Left ventricle myocardium superior (tissue), 1 donor: ENCODE measurements at regions not wholly inside any gene's neighbourhood (a gene's known extent, or its start where the extent isn't known, plus 50 kb on each side); places are given as distances from the start of the nearest gene placed in this dataset.
A peak's percentile ranks its signal among the peaks of the same experiment; 100 is the strongest.

Source experiments
- ATAC-seq: fragments of 200-7000 bp; cut with Tn5 transposase; one replicate; pipeline ENCODE4 v1.9.1; 2020; ENCODE audit warnings: mild to moderate bottlenecking, moderate library complexity
- DNase-seq: peaks from one replicate; pipeline ENCODE4 v3.0.0-alpha.2; 2020
- intact Hi-C: fragments of 100-400 bp; cut with micrococcal nuclease; formaldehyde crosslinking; loops from one replicate; pipeline ENCODE4 v1.11.0; 2022
- donor health status: DM: no; HTN: yes; CAD: no; lungs with severe emphysema.

- ATAC-seq = no peak
Measured at GRCh38 chr5:97628807-97629206, 445.8 kb upstream of the RIOK2 start.

GRCh38 chr5:97629276-97629675 lies 446.2 kb upstream of the RIOK2 start:
- intact Hi-C loops = no loop called here

More at GRCh38 chr5:97628807-97629206, 445.8 kb upstream of the RIOK2 start:
- intact Hi-C loops = no loop called here
- no peak for DNase-seq

GRCh38 chr5:97635553-97635952 lies 452.5 kb upstream of the RIOK2 start:
- intact Hi-C loops = no loop called here
- no peak for DNase-seq
- ATAC-seq = no peak

More at GRCh38 chr5:97629276-97629675, 446.2 kb upstream of the RIOK2 start:
- peak; percentile 79 for ATAC-seq
- DNase-seq = peak; percentile 58

- ATAC-seq (no peak), DNase-seq (no peak)
- intact Hi-C loops = no loop called here
Measured at GRCh38 chr5:97636766-97637165, 453.7 kb upstream of the RIOK2 start.

- intact Hi-C loops = no loop called here
- ATAC-seq (no peak), DNase-seq (no peak)
Measured at GRCh38 chr5:97641081-97641480, 458.0 kb upstream of the RIOK2 start.

GRCh38 chr5:97644206-97644605 lies 461.2 kb upstream of the RIOK2 start:
- intact Hi-C loops = no loop called here
- DNase-seq (no peak), ATAC-seq (no peak)

GRCh38 chr5:97644896-97645295 lies 461.8 kb upstream of the RIOK2 start:
- intact Hi-C loops = no loop called here
- ATAC-seq = no peak
- DNase-seq = no peak

GRCh38 chr5:97657239-97657638 lies 474.2 kb upstream of the RIOK2 start:
- DNase-seq = no peak
- intact Hi-C loops = no loop called here
- no peak for ATAC-seq

- ATAC-seq = no peak
- intact Hi-C loops = no loop called here
- DNase-seq = no peak
Measured at GRCh38 chr5:97658116-97658900, 475.3 kb upstream of the RIOK2 start.

- intact Hi-C loops = no loop called here
- DNase-seq = no peak
- no peak for ATAC-seq
Measured at GRCh38 chr5:97666783-97667182, 483.7 kb upstream of the RIOK2 start.

- DNase-seq = no peak
- intact Hi-C loops = no loop called here
- no peak for ATAC-seq
Measured at GRCh38 chr5:97670447-97670846, 487.4 kb upstream of the RIOK2 start.

GRCh38 chr5:97676608-97677007 lies 493.6 kb upstream of the RIOK2 start:
- intact Hi-C loops = no loop called here
- no peak for DNase-seq
- no peak for ATAC-seq

- DNase-seq (no peak), ATAC-seq (no peak)
- intact Hi-C loops = no loop called here
Measured at GRCh38 chr5:97694091-97694490, 511.0 kb upstream of the RIOK2 start.

GRCh38 chr5:97714424-97714823 lies 531.4 kb upstream of the RIOK2 start:
- ATAC-seq (no peak), DNase-seq (no peak)
- intact Hi-C loops = no loop called here

GRCh38 chr5:97726106-97726505 lies 543.1 kb upstream of the RIOK2 start:
- intact Hi-C loops = no loop called here
- ATAC-seq (no peak), DNase-seq (no peak)

- no peak for ATAC-seq
- intact Hi-C loops = no loop called here
Measured at GRCh38 chr5:97728920-97729319, 545.9 kb upstream of the RIOK2 start.

GRCh38 chr5:97729938-97730337 lies 546.9 kb upstream of the RIOK2 start:
- DNase-seq = no peak
- no peak for ATAC-seq
- intact Hi-C loops = no loop called here

More at GRCh38 chr5:97728920-97729319, 545.9 kb upstream of the RIOK2 start:
- no peak for DNase-seq

GRCh38 chr5:97735209-97735608 lies 552.2 kb upstream of the RIOK2 start:
- intact Hi-C loops = no loop called here
- ATAC-seq = no peak
- no peak for DNase-seq

- intact Hi-C loops = no loop called here
Measured at GRCh38 chr5:97737608-97738007, 554.6 kb upstream of the RIOK2 start.

GRCh38 chr5:97745817-97746216 lies 562.8 kb upstream of the RIOK2 start:
- DNase-seq (no peak), ATAC-seq (no peak)
- intact Hi-C loops = no loop called here

More at GRCh38 chr5:97737608-97738007, 554.6 kb upstream of the RIOK2 start:
- DNase-seq = no peak
- ATAC-seq = no peak

- ATAC-seq = peak; percentile 44
- intact Hi-C loops = no loop called here
- DNase-seq = no peak
Measured at GRCh38 chr5:97750576-97750975, 567.5 kb upstream of the RIOK2 start.
